HG02885 (cell line): ENCODE measurements at regions not wholly inside any gene's neighbourhood (a gene's known extent, or its start where the extent isn't known, plus 50 kb on each side); places are given as distances from the start of the nearest gene placed in this dataset.
"Not testable (repeated sequence)": the region's sequence is repeated elsewhere in the genome, so short reads cannot be mapped to it uniquely, and the experiment has no call there.

Source experiments
- ATAC-seq: cut with Tn5 transposase; IDR thresholded peaks from one replicate; pipeline ENCODE4 v1.9.1; 2021; ENCODE audit warnings: mild to moderate bottlenecking; ENCODE audit not compliant: unreplicated experiment, poor library complexity

- ATAC-seq, result no peak
Observed at GRCh38 chr2:82342356-82342755, 2037.8 kb upstream of the LRRTM1 start.

GRCh38 chr2:82340578-82341053 is 2036.1 kb upstream of the LRRTM1 start:
- ATAC-seq, result no peak

DNA sequence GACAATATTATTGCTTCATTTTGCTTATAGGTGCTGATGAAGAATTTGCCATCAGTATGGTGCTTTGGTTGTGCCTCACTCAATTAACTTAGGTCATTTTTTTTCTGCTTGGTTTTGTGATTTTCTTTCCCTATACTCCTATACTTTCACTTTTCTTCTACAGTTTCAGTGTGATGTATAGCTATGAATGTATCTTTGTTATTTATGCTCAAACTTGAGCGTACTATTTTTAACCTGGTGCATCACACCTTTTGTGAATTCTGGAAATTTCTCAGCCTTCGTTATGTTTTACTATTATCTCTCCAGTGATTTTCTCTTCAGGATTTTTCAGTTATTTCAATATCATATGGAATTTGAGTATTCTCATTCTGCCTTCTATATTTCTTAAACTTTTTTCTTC is 2035.3 kb upstream of the LRRTM1 start:
- no peak for ATAC-seq

GRCh38 chr2:82333697-82334096 is 2029.1 kb upstream of the LRRTM1 start:
- no peak for ATAC-seq

DNA sequence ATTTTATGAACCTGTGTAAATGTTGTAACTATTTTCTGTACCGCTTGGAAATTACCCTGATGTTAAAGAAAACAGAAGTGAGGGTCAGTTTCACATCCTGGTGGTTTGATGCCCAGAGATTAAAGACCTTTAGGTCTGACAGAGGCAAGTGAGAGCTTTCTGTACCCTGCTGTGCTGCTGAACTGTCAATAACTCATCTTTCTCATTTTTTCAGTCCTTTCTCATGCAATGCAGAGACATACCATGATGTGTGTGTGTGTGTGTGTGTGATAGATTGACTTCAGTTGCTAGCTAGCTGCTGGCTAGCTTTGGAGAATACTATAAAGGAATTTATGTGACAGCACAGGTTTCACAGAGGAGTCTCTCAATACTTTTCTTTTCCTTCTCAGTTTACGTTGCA is 2025.6 kb upstream of the LRRTM1 start:
- ATAC-seq, result no peak

DNA sequence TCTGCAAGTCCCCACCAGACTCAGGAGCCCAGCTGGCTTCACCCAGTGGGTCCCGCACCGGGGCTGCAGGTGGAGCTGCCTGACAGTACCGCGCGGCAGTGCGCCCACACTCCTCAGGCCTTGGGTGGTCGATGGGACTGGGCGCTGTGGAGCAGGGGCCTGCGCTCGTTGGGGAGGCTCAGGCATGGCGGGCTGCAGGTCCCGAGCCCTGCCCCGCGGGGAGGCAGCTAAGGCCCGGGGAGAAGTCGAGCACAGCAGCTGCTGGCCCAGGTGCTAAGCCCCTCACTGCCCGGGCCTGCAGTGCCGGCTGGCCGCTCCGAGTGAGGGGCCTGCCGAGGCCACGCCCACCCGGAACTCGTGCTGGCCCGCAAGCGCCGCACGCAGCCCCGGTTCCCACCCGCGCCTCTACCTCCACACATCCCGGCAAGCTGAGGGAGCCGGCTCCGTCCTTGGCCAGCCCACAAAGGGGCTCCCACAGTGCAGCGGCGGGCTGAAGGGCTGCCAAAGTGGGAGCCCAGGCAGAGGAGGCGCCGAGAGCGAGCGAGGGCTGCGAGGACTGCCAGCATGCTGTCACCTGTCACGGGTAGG is 2021.7 kb upstream of the LRRTM1 start:
- ATAC-seq, result not testable (repeated sequence)

GRCh38 chr2:82320296-82320695 is 2015.7 kb upstream of the LRRTM1 start:
- ATAC-seq, result no peak

DNA sequence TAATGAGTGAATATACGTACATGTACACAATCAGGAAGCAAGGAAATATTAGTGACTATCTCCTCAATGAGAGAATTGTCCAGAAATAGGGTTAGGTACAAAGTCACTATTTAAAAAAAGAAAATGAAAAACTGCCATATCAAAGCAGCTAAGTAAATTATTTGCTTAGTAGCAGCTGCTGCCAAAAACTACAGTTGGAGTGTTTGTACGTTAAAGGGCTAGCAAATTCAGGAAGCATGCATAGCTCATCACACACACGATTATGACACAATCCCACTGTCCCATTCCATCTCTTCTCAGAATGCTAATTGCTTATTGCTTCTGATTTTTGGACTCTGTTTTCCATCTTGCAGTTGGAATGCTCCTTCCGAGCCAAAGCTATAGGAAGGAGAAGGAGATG is 2012.5 kb upstream of the LRRTM1 start:
- no peak for ATAC-seq

DNA sequence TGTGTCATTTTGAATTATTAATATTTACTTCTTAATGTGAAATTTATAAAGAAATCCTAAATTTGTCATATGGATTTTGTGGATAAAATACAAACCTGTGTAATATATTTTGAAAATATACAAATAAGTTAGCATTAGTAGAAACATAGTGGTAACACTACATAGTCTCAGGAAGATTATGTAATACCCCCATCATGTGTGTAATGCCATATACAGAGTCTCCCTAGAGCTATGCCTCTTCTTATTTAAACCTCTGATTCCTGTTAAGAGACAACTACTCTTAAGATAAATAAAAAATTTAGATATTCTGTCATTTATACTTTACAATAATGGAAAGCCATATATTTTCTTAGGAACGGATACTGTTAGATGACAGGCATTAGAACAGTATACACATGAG is 2012.0 kb upstream of the LRRTM1 start:
- no peak for ATAC-seq

DNA sequence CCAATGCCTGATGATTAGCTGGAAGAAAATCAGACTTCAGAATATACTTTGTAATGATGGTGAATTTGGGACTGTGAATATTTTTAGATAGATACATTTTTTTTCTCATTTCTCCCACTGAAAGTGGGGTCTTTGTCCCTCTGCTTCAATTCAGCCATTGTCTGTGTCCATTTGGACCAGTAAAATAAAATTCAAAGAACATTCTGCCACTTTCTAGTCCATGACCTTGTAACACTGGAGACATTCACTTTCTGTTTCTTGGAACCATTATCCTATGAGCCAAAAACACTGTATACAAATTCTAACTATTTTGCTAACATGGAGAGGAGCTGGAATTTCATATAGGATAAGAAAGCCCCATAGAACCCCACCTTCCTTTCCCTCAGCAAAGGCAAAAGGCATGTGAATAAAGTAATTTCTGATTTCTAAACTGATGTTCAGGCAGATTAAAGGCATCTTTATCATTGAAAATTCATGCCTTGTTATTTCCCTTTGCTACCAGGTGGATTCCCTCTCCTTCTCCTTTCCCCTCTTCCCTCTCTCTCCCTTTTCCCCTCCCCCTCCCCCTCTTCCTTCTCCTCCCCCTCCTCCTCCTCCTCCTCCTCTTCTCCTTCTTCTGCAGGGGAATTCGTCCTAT is 2010.4 kb upstream of the LRRTM1 start:
- no peak for ATAC-seq

DNA sequence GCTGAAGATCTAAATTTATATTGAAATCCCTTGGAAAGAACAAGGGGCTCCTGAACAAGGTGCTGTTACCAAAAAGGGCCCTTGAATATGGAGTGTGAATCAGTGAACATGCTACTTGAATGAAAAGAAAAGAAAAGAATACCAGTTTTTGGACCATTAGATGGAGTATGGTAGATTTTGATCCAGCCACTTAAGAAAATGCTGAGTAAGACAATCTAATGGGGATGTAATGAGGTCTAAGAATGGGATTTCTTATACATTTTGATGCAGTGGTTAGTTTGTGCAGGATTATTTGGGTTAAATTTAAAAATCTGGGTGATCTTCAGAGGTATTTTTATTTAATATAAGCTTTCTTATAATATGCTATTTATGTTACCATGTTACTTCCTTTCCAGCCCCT is 2003.0 kb upstream of the LRRTM1 start:
- no peak for ATAC-seq

GRCh38 chr2:82301506-82301905 is 1997.0 kb upstream of the LRRTM1 start:
- ATAC-seq, result no peak

DNA sequence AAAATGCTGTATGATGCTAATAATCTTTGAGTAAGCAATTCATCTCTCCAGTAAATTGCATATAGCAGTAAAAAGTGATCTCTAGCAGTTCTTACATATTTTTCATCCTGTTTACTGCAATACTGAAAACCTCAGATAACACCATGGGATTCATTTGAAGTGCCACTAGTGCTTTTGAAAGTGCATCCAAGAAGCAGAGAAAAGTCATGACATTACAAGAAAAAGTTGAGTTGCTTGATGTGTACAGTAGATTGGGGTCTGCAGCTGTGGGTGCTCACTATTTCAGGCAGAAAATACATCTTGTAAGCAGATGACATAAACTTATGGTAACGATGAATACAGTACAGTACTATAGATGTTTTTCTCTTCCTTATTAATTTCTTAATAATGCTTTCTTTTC is 1984.9 kb upstream of the LRRTM1 start:
- ATAC-seq, result no peak

GRCh38 chr2:82283075-82283474 is 1978.5 kb upstream of the LRRTM1 start:
- no peak for ATAC-seq

DNA sequence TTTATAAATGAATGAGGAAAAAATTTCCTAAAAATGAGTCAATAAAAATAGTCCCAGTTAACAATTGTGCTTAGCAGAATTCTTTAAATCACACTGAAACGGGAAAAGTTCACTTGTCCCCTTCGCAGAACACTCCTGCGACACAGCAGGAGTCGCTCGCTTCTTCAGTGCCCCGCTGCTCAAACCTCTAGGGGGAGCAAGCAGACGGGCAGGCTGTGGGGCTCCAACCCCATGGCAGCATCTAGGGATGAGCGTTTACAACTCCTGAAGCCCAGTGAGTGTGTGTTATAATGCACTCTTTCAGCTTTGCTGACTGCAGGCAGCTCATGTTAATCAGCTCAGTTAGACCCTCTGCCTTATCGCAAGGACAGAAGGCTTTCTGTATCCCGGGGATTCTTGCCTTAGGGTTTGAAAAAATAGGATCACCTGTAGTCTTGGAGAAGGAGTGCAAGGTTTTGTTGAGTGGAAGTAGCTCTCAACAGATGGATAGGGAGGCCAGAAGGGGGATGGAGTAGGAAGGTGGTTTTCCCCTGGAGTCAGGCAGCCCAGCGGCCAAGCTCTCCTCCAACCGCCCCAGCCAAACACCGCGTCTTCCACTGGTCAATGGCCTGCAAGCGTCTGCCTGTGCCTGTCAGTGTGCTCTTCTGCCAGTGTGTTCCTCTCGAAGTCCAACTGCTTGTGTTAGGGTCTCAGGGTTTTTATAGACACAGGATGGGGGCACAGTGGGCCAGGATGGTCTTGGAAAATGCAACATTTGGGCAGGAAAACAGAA is 1977.7 kb upstream of the LRRTM1 start:
- no peak for ATAC-seq

DNA sequence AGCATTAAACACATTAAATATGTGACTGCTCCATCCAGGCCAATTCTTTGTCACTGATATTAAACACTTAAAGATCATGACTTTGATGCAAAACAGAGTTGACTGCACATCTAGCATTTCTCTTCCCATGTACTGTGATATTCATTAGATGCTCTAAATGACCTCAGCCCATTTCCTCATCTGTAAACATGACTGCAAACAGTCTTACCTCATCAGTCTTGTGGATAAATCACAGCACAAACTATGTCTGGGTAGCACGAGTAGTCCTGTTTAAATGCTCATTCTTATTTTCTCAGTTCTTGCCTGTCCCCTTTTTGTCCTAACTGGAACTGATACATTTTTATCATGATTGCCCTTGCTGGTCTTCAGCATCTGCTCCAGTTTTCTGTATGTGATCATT is 1974.8 kb upstream of the LRRTM1 start:
- ATAC-seq, result no peak

GRCh38 chr2:82278416-82278815 is 1973.9 kb upstream of the LRRTM1 start:
- no peak for ATAC-seq

- ATAC-seq, result no peak
Observed at GRCh38 chr2:82275599-82275998, 1971.0 kb upstream of the LRRTM1 start.

- ATAC-seq, result no peak
Observed at GRCh38 chr2:82268446-82268845, 1963.9 kb upstream of the LRRTM1 start.

- ATAC-seq, result no peak
Observed at GRCh38 chr2:82260521-82260920, 1956.0 kb upstream of the LRRTM1 start.

GRCh38 chr2:82259551-82259950 is 1955.0 kb upstream of the LRRTM1 start:
- no peak for ATAC-seq
